GM18951 (cell line): ENCODE measurements at regions not wholly inside any gene's neighbourhood (a gene's known extent, or its start where the extent isn't known, plus 50 kb on each side); places are given as distances from the start of the nearest gene placed in this dataset.

Source experiments
- POLR2A ChIP-seq: IDR thresholded peaks from 4 replicates; pipeline ENCODE4 v1.6.1; 2011; ENCODE audit warnings: mild to moderate bottlenecking; ENCODE audit not compliant: insufficient read length, insufficient read depth; ENCODE audit errors: extremely low read depth
- in situ Hi-C: fragments of 300-500 bp; cut with MboI; formaldehyde crosslinking; loops from one replicate; pipeline ENCODE4 v1.12.0; 2022; ENCODE audit warnings: low sequenced_read_pairs, mixed read lengths, inconsistent platforms; ENCODE audit not compliant: unreplicated experiment

DNA sequence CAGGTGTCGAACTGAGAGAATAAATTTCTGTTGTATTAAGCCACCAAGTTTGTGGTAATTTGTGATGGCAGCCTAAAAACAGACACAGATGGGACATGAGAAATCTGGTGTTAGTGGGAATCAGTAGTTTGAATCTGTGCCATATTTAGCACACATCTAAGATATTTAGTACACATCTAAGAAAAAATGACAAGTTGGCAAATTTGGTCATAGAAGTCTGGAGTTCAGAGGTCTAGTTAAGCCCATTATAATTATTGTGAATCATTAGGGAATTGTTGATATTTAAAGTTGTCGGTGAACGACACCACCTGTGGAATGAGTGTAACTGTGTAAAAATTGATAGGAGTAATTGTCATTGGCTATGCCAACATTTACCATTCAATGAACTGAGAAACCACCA lies 1138.8 kb upstream of the TMEFF2 start:
- in situ Hi-C loops = no loop called here
- no peak for TF ChIP-seq POLR2A

DNA sequence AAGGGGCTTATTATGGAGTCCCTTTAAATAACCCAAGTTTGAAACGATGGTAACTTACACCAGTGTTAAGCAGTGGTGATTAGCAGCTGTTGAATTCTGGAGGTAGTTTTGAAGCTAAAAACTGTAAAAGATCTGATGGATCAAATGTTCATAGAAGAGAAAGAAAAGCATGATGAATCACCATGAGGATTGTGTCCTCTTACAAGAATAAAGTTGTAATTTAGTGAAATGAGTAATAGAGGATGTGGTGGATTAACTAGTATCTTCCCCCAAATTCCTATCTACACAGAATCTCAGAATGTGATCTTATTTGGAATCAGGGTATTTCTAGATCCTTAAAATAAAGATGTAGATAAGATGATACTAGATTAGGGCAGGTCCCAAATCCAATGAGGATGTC lies 1138.2 kb upstream of the TMEFF2 start:
- TF ChIP-seq POLR2A = no peak
- in situ Hi-C loops = no loop called here

- no peak for TF ChIP-seq POLR2A
- in situ Hi-C loops = no loop called here
Observed at GRCh38 chr2:193331676-193332075, 1136.9 kb upstream of the TMEFF2 start.

DNA sequence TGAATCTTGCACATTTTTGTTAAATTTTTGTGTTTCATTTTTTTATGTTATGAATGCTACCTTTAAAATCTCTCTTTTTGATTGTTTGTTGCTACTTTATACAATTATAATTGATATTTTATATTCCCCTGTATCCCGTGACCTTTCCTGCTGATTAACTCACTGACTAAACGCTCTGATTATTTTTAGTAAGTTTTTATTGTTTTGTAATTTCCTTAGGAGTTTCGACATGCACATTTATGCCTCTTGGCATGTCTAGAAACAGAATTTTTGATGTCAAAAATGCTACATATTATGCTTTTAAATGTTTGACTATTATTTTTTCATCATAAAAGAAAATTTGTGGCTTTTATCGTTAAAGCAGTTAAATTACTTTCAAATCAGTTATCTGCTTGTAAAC lies 1131.6 kb upstream of the TMEFF2 start:
- in situ Hi-C loops = no loop called here
- TF ChIP-seq POLR2A = no peak

- in situ Hi-C loops = no loop called here
- no peak for TF ChIP-seq POLR2A
Observed at GRCh38 chr2:193315428-193316091, 1120.8 kb upstream of the TMEFF2 start.

GRCh38 chr2:193303464-193303863 lies 1108.7 kb upstream of the TMEFF2 start:
- no peak for TF ChIP-seq POLR2A
- in situ Hi-C loops = no loop called here

- TF ChIP-seq POLR2A = no peak
- in situ Hi-C loops = no loop called here
Observed at GRCh38 chr2:193294371-193294770, 1099.6 kb upstream of the TMEFF2 start.

GRCh38 chr2:193279361-193279760 lies 1084.6 kb upstream of the TMEFF2 start:
- in situ Hi-C loops = no loop called here
- no peak for TF ChIP-seq POLR2A

GRCh38 chr2:193276988-193277387 lies 1082.3 kb upstream of the TMEFF2 start:
- no peak for TF ChIP-seq POLR2A
- in situ Hi-C loops = no loop called here

- in situ Hi-C loops = no loop called here
- no peak for TF ChIP-seq POLR2A
Observed at GRCh38 chr2:193276560-193276959, 1081.8 kb upstream of the TMEFF2 start.

- in situ Hi-C loops = no loop called here
- TF ChIP-seq POLR2A = no peak
Observed at GRCh38 chr2:193276069-193276468, 1081.3 kb upstream of the TMEFF2 start.

GRCh38 chr2:193272011-193272410 lies 1077.3 kb upstream of the TMEFF2 start:
- TF ChIP-seq POLR2A = no peak

GRCh38 chr2:193270816-193271215 lies 1076.1 kb upstream of the TMEFF2 start:
- in situ Hi-C loops = no loop called here
- TF ChIP-seq POLR2A = no peak

More at GRCh38 chr2:193272011-193272410, 1077.3 kb upstream of the TMEFF2 start:
- in situ Hi-C loops = no loop called here

DNA sequence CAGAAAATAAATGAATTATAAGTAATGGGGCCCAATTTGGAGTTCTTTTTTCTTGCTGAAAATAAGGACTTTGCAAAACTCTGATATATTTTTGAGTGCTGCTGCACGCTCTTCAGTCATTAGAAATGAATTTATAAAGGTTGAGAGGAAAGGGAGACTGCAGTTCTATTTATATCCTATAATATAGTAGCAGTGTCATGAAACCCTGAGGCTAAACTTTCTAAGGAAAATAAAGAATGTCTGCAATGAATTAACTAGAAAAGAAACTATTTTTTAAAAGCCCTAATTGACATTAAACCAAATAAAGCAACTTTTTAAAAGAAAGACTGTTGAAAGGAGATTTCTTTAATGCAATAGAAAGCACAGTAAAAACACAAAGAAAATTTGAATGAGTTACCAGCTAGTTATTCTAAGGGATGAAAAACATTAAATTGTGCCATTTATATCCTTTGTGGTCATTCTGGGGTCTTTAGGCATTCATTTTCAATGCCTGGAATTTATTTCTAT lies 1072.8 kb upstream of the TMEFF2 start:
- in situ Hi-C loops = no loop called here
- TF ChIP-seq POLR2A = no peak
